DOHH2 (cell line): ENCODE measurements at regions not wholly inside any gene's neighbourhood (a gene's known extent, or its start where the extent isn't known, plus 50 kb on each side); places are given as distances from the start of the nearest gene placed in this dataset.

ENCODE experiments used
- H3F3A ChIP-seq: fragments of 200-600 bp; sonication (generic), shearing (Covaris generic); 2 replicates; pipeline ENCODE4 v1.6.0; 2016; ENCODE audit warnings: antibody characterized with exemption, mild to moderate bottlenecking; ENCODE audit not compliant: control insufficient read depth, insufficient read depth
- H3K27ac ChIP-seq: fragments of 200-600 bp; sonication (generic); 2 replicates; pipeline ENCODE4 v1.5.1; 2014; ENCODE audit warnings: low read depth, mild to moderate bottlenecking, low read length, moderate library complexity
- H3K27me3 ChIP-seq: fragments of 200-600 bp; sonication (generic); 2 replicates; pipeline ENCODE4 v1.6.1; 2014; ENCODE audit warnings: mild to moderate bottlenecking, low read length, mixed read lengths; ENCODE audit not compliant: control insufficient read depth
- H3K36me3 ChIP-seq: fragments of 200-600 bp; sonication (generic); 2 replicates; pipeline ENCODE4 v1.6.1; 2014; ENCODE audit warnings: mild to moderate bottlenecking, low read length, moderate library complexity, mixed read lengths; ENCODE audit not compliant: control insufficient read depth
- H3K4me1 ChIP-seq: fragments of 200-600 bp; sonication (generic); 2 replicates; pipeline ENCODE4 v1.6.1; 2014; ENCODE audit warnings: mild to moderate bottlenecking, low read length, mixed read lengths; ENCODE audit not compliant: control insufficient read depth
- H3K4me2 ChIP-seq: fragments of 200-600 bp; sonication (generic); 2 replicates; pipeline ENCODE4 v1.6.0; 2014; ENCODE audit warnings: mild to moderate bottlenecking, low read length, moderate library complexity
- H3K4me3 ChIP-seq: fragments of 200-600 bp; sonication (generic); 2 replicates; pipeline ENCODE4 v1.5.1; 2014; ENCODE audit warnings: mild to moderate bottlenecking, low read length, mixed read lengths
- H3K79me2 ChIP-seq: fragments of 200-600 bp; sonication (generic); 2 replicates; pipeline ENCODE4 v1.6.1; 2014; ENCODE audit warnings: mild to moderate bottlenecking, low read length, mixed read lengths; ENCODE audit not compliant: control insufficient read depth
- H3K9me2 ChIP-seq: fragments of 200-600 bp; sonication (generic); replicated peaks from 2 replicates; pipeline ENCODE4 v1.6.1; 2014; ENCODE audit warnings: mild to moderate bottlenecking, low read length, mixed read lengths; ENCODE audit not compliant: control insufficient read depth
- H3K9me3 ChIP-seq: fragments of 200-600 bp; sonication (generic); 2 replicates; pipeline ENCODE4 v1.6.1; 2014; ENCODE audit warnings: antibody characterized with exemption, low read length, mixed read lengths; ENCODE audit not compliant: control insufficient read depth, insufficient read depth
- H4K20me1 ChIP-seq: fragments of 200-600 bp; sonication (generic); 2 replicates; pipeline ENCODE4 v1.6.0; 2014; ENCODE audit warnings: low read depth, mild to moderate bottlenecking, antibody characterized with exemption, low read length, moderate library complexity; ENCODE audit not compliant: control insufficient read depth, insufficient read depth
- EZH2phosphoT487 ChIP-seq: fragments of 200-600 bp; sonication (generic); IDR thresholded peaks from 2 replicates; pipeline ENCODE4 v1.6.1; 2017; ENCODE audit warnings: borderline replicate concordance, mild to moderate bottlenecking, antibody characterized with exemption, low read length, moderate library complexity, mixed read lengths
- TF ChIP-seq, protein P1 (sequence below): fragments of 200-600 bp; sonication (generic); IDR thresholded peaks from one replicate; pipeline ENCODE4 v1.5.1; 2014; ENCODE audit warnings: antibody characterized with exemption, mild to moderate bottlenecking, low read depth, low read length; ENCODE audit not compliant: poor library complexity, severe bottlenecking

GRCh38 chr11:32039149-32039548 is 51.7 kb upstream of the RCN1 start:
- H3K79me2 ChIP-seq: no peaks in the 10 kb centered on the region
- no peaks in the 10 kb centered on the region for H3K9me2 ChIP-seq
- H3K4me3 ChIP-seq: no peak overlapping the region
- no peaks in the 10 kb centered on the region for H3K27me3 ChIP-seq
- no peaks in the 10 kb centered on the region for H3K9me3 ChIP-seq
- H3K4me2 ChIP-seq: no peak overlapping the region
- no peaks in the 10 kb centered on the region for H3K36me3 ChIP-seq
- no peaks in the 10 kb centered on the region for H3K4me1 ChIP-seq
- H3F3A ChIP-seq: no peaks in the 10 kb centered on the region
- TF ChIP-seq EZH2phosphoT487: no peak
- TF ChIP-seq, protein P1, sequence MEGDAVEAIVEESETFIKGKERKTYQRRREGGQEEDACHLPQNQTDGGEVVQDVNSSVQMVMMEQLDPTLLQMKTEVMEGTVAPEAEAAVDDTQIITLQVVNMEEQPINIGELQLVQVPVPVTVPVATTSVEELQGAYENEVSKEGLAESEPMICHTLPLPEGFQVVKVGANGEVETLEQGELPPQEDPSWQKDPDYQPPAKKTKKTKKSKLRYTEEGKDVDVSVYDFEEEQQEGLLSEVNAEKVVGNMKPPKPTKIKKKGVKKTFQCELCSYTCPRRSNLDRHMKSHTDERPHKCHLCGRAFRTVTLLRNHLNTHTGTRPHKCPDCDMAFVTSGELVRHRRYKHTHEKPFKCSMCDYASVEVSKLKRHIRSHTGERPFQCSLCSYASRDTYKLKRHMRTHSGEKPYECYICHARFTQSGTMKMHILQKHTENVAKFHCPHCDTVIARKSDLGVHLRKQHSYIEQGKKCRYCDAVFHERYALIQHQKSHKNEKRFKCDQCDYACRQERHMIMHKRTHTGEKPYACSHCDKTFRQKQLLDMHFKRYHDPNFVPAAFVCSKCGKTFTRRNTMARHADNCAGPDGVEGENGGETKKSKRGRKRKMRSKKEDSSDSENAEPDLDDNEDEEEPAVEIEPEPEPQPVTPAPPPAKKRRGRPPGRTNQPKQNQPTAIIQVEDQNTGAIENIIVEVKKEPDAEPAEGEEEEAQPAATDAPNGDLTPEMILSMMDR: no peak
- no peaks in the 10 kb centered on the region for H4K20me1 ChIP-seq
- no peak overlapping the region for H3K27ac ChIP-seq

GRCh38 chr11:32034680-32035079 is 56.2 kb upstream of the RCN1 start:
- Histone ChIP-seq H3K4me3 (no peak overlapping the region), H3K4me1 (no peaks in the 10 kb centered on the region), H3K27me3 (no peaks in the 10 kb centered on the region), H3K9me2 (no peaks in the 10 kb centered on the region), H3K79me2 (no peaks in the 10 kb centered on the region), H3K4me2 (no peak overlapping the region), H3K36me3 (no peaks in the 10 kb centered on the region), H3K9me3 (no peaks in the 10 kb centered on the region), H3F3A (no peaks in the 10 kb centered on the region), H4K20me1 (no peaks in the 10 kb centered on the region), H3K27ac (no peak overlapping the region)
- TF ChIP-seq, protein P1: no peak
- no peak for TF ChIP-seq EZH2phosphoT487

GRCh38 chr11:32034149-32034548 is 56.7 kb upstream of the RCN1 start:
- H3K9me2 ChIP-seq: no peaks in the 10 kb centered on the region
- H4K20me1 ChIP-seq: no peaks in the 10 kb centered on the region
- no peak overlapping the region for H3K27ac ChIP-seq
- H3K4me3 ChIP-seq: no peak overlapping the region
- H3K36me3 ChIP-seq: no peaks in the 10 kb centered on the region
- H3K9me3 ChIP-seq: no peaks in the 10 kb centered on the region
- no peaks in the 10 kb centered on the region for H3K4me1 ChIP-seq
- no peaks in the 10 kb centered on the region for H3F3A ChIP-seq
- no peak overlapping the region for H3K4me2 ChIP-seq
- no peaks in the 10 kb centered on the region for H3K27me3 ChIP-seq
- TF ChIP-seq, protein P1: no peak
- TF ChIP-seq EZH2phosphoT487: no peak
- H3K79me2 ChIP-seq: no peaks in the 10 kb centered on the region

GRCh38 chr11:32033491-32033890 is 57.4 kb upstream of the RCN1 start:
- H3K9me2 ChIP-seq: no peaks in the 10 kb centered on the region
- H3K4me1 ChIP-seq: no peaks in the 10 kb centered on the region
- no peaks in the 10 kb centered on the region for H3F3A ChIP-seq
- no peak overlapping the region for H3K4me2 ChIP-seq
- TF ChIP-seq, protein P1: no peak
- TF ChIP-seq EZH2phosphoT487: no peak
- no peaks in the 10 kb centered on the region for H3K9me3 ChIP-seq
- H3K36me3 ChIP-seq: no peaks in the 10 kb centered on the region
- H3K27me3 ChIP-seq: no peaks in the 10 kb centered on the region
- H3K27ac ChIP-seq: no peak overlapping the region
- H3K79me2 ChIP-seq: no peaks in the 10 kb centered on the region
- H3K4me3 ChIP-seq: no peak overlapping the region
- H4K20me1 ChIP-seq: no peaks in the 10 kb centered on the region
